ENCODE measurements at regions not wholly inside any gene's neighbourhood (a gene's known extent, or its start where the extent isn't known, plus 50 kb on each side); places are given as distances from the start of the nearest gene placed in this dataset.
"Not testable (repeated sequence)": the region's sequence is repeated elsewhere in the genome, so short reads cannot be mapped to it uniquely, and the experiment has no call there.

GRCh38 chr5:155655569-155655968 lies 642.0 kb downstream of the KIF4B start:
- Mint-ChIP-seq H3K27me3 (peaks cover 9% of the 10 kb centered on the region), H3K9me3 (no peaks in the 10 kb centered on the region), H3K4me1 (no peaks in the 10 kb centered on the region), H3K27ac (no peak overlapping the region), H3K4me3 (no peak overlapping the region)
- DNase-seq (no peak), ATAC-seq (no peak)

- Mint-ChIP-seq H3K27ac (no peak overlapping the region), H3K27me3 (no peaks in the 10 kb centered on the region), H3K4me3 (no peak overlapping the region), H3K4me1 (no peaks in the 10 kb centered on the region), H3K9me3 (no peaks in the 10 kb centered on the region)
- no peak for DNase-seq
- ATAC-seq: no peak
Observed at GRCh38 chr5:155661859-155662258, 648.3 kb downstream of the KIF4B start.

- no peak overlapping the region for H3K27ac Mint-ChIP-seq
- DNase-seq (no peak), ATAC-seq (no peak)
- H3K9me3 Mint-ChIP-seq: no peaks in the 10 kb centered on the region
- H3K27me3 Mint-ChIP-seq: no peaks in the 10 kb centered on the region
- H3K4me3 Mint-ChIP-seq: no peak overlapping the region
- no peaks in the 10 kb centered on the region for H3K4me1 Mint-ChIP-seq
Observed at GRCh38 chr5:155665361-155665760, 651.8 kb downstream of the KIF4B start.

DNA sequence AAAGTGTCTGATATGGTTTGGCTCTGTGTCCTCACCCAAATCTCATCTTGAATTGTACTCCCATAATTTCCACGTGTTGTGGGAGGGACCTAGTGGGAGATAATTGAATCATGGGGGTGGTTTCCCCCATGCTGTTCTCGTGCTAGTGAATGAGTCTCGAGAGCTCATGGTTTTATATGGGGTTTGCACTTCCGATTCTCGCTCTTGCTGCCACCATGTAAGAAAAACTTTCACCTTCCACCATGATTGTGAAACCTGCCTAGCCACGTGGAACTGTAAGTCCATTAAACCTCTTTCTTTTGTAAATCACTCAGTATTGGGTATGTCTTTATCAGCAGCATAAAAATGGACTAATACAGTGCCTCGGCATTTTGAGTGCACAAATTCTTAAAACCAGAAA lies 655.0 kb upstream of the SGCD start:
- not testable (repeated sequence) for H3K27ac Mint-ChIP-seq, ATAC-seq, H3K27me3 Mint-ChIP-seq, DNase-seq, H3K4me1 Mint-ChIP-seq, H3K4me3 Mint-ChIP-seq
- peaks cover 7 to 11% of the 10 kb centered on the region in 2 donors for H3K9me3 Mint-ChIP-seq

- no peak for ATAC-seq
- H3K27ac Mint-ChIP-seq: no peak overlapping the region
- no peak for DNase-seq
- H3K4me3 Mint-ChIP-seq: no peak overlapping the region
- peaks cover 7 to 10% of the 10 kb centered on the region in 2 donors for H3K9me3 Mint-ChIP-seq
- no peaks in the 10 kb centered on the region for H3K4me1 Mint-ChIP-seq
- H3K27me3 Mint-ChIP-seq: peaks cover 8% of the 10 kb centered on the region
Observed at GRCh38 chr5:155676967-155677366, 650.0 kb upstream of the SGCD start.

DNA sequence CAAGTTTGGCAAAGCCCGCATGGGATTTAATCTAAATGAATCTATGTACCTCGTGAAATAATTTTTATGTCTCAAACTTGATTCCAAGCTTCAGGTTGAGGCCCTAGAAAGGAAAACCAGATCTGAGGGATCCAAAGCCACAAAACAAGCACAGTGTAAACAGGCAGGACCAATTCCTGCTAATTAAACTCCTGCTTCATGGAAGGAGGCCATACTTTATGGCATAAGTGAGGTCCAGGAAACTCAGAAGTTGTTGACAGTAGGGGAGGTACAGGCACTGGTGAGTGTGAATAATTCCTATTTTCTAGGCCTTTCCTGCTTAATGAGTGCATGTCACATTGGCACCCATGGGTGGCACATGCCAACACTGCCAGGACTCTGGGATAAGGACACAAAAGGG lies 648.6 kb upstream of the SGCD start:
- DNase-seq (no peak), ATAC-seq (no peak)
- Mint-ChIP-seq H3K27me3 (peaks cover 17% of the 10 kb centered on the region), H3K9me3 (peaks cover 4 to 13% of the 10 kb centered on the region in 2 donors), H3K4me1 (no peaks in the 10 kb centered on the region), H3K4me3 (no peak overlapping the region), H3K27ac (no peak overlapping the region)

GRCh38 chr5:155679530-155679929 lies 647.4 kb upstream of the SGCD start:
- ATAC-seq: no peak
- Mint-ChIP-seq H3K27ac (no peak overlapping the region), H3K4me3 (no peak overlapping the region), H3K27me3 (peaks cover 25% of the 10 kb centered on the region), H3K9me3 (peaks cover 4 to 12% of the 10 kb centered on the region in 2 donors), H3K4me1 (no peaks in the 10 kb centered on the region)
- DNase-seq: no peak

GRCh38 chr5:155684417-155684816 lies 642.5 kb upstream of the SGCD start:
- Mint-ChIP-seq H3K9me3 (peaks cover 11 to 12% of the 10 kb centered on the region in 2 donors), H3K4me1 (no peaks in the 10 kb centered on the region), H3K27ac (no peak overlapping the region), H3K27me3 (peaks cover 25% of the 10 kb centered on the region), H3K4me3 (no peak overlapping the region)
- ATAC-seq: no peak
- DNase-seq: no peak

DNA sequence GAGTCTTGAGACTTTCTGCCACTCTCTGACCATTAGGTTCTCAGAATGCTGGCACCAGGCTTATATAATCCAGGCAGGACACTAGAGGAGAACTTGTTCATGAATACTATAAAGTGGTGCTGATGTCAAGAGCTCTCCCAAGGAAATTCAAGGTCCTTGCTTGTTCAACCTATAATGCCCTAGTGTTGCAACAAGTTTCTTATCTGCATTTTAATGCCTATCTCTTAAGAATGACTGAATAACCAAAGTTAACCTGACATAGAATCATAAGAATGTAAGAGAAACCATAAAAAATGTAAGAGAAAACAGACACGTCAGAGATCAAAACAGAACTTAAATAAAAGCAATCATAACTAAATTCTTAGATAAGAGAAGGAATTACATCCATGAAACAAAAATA lies 640.8 kb upstream of the SGCD start:
- peaks cover 17% of the 10 kb centered on the region for H3K27me3 Mint-ChIP-seq
- ATAC-seq (no peak), DNase-seq (no peak)
- peaks cover 11 to 12% of the 10 kb centered on the region in 2 donors for H3K9me3 Mint-ChIP-seq
- H3K4me1 Mint-ChIP-seq: no peaks in the 10 kb centered on the region
- H3K4me3 Mint-ChIP-seq: no peak overlapping the region
- H3K27ac Mint-ChIP-seq: no peak overlapping the region

GRCh38 chr5:155689406-155689805 lies 637.6 kb upstream of the SGCD start:
- ATAC-seq (no peak), DNase-seq (no peak)
- H3K9me3 Mint-ChIP-seq: peaks cover 0 to 6% of the 10 kb centered on the region in 2 donors
- H3K27ac Mint-ChIP-seq: no peak overlapping the region
- no peak overlapping the region for H3K4me3 Mint-ChIP-seq
- no peaks in the 10 kb centered on the region for H3K27me3 Mint-ChIP-seq
- no peaks in the 10 kb centered on the region for H3K4me1 Mint-ChIP-seq

- DNase-seq: no peak
- H3K9me3 Mint-ChIP-seq: no peaks in the 10 kb centered on the region
- no peak overlapping the region for H3K4me3 Mint-ChIP-seq
- no peaks in the 10 kb centered on the region for H3K27me3 Mint-ChIP-seq
- no peaks in the 10 kb centered on the region for H3K4me1 Mint-ChIP-seq
- no peak for ATAC-seq
- H3K27ac Mint-ChIP-seq: no peak overlapping the region
Observed at GRCh38 chr5:155696362-155696761, 630.6 kb upstream of the SGCD start.

DNA sequence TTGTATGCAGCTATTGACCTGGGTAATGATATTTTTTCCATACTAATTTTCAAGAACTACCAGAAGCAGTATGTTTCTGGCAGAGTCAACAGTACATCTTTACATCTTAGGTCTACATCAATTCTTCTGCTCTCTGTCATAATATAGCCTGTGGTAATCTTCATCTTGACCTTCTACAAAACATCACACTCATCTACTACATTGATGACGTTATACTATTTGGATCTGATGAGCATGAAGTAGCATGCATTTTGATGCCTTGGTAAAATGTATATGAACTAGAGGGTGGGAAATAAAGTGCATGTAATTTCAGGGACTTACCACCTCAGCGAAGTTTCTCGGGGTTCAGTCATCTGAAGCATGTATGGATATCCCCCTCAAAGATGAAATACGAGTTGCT lies 629.7 kb upstream of the SGCD start:
- ATAC-seq: no peak
- Mint-ChIP-seq H3K27me3 (no peaks in the 10 kb centered on the region), H3K4me1 (no peaks in the 10 kb centered on the region), H3K4me3 (no peak overlapping the region), H3K9me3 (no peaks in the 10 kb centered on the region), H3K27ac (no peak overlapping the region)
- no peak for DNase-seq

DNA sequence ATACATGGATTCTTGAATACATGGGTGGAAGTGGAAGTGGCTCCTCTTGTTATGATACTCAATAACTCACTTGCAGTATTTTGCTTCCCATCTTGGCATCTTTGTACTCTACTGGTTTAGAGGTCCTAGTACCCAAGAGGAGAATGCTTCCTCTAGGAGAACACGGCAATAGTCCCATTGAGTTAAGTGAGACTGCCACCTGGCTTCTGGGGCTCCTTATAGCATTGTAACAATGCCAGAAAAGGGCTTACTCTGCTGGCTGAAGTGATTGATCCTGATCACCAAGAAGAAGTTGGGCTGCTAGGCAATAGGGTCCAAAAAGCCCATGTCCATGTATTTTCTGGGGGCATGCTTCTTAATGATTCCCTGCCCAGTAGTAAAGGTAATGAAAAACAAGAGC lies 627.6 kb upstream of the SGCD start:
- no peak for DNase-seq
- no peaks in the 10 kb centered on the region for H3K27me3 Mint-ChIP-seq
- no peaks in the 10 kb centered on the region for H3K9me3 Mint-ChIP-seq
- no peak overlapping the region for H3K27ac Mint-ChIP-seq
- H3K4me3 Mint-ChIP-seq: no peak overlapping the region
- no peak for ATAC-seq
- no peaks in the 10 kb centered on the region for H3K4me1 Mint-ChIP-seq

DNA sequence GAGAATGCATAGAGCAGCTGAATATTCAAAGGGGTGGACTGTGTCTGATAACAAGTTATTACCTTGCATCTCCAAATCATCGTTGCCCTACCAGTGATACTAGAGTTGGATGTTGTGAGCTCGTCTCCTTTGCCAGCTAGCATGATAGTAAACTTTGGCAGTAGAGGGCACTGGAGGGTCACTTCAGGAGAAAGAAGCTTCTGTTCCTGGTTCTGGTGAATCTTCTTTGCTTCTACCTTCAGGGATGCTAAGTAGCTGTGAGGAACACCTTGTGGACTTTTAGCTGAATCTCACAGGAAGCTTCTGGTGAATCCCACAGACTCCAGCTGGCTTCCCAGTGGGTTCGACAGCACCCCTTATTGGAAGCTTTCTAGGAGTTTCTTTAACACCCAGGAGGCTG lies 626.6 kb upstream of the SGCD start:
- Mint-ChIP-seq H3K27me3 (no peaks in the 10 kb centered on the region), H3K4me3 (no peak overlapping the region), H3K4me1 (no peaks in the 10 kb centered on the region), H3K9me3 (no peaks in the 10 kb centered on the region), H3K27ac (no peak overlapping the region)
- no peak for ATAC-seq
- DNase-seq: no peak

DNA sequence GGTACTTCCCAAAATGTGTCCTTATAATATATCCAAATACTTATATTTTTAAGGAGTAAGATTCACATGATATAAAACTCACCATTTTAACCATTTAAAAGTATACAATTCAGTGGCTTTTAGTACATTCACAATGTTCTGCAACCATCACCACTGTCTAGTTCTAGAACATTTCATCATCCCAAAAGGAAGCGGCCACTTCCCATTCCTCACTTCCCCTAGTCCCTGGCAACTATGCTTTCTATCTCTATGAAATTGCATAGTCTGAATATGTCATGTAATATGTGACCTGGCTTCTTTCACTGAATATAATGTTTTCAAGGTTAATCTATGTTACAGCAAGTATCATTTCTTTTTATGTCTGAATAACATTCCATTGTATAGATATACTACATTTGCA lies 615.1 kb upstream of the SGCD start:
- no peaks in the 10 kb centered on the region for H3K4me1 Mint-ChIP-seq
- ATAC-seq (no peak), DNase-seq (no peak)
- no peak overlapping the region for H3K27ac Mint-ChIP-seq
- no peaks in the 10 kb centered on the region for H3K9me3 Mint-ChIP-seq
- no peaks in the 10 kb centered on the region for H3K27me3 Mint-ChIP-seq
- H3K4me3 Mint-ChIP-seq: no peak overlapping the region

- H3K27me3 Mint-ChIP-seq, ATAC-seq, H3K4me3 Mint-ChIP-seq, H3K27ac Mint-ChIP-seq, DNase-seq, H3K4me1 Mint-ChIP-seq: not testable (repeated sequence)
- H3K9me3 Mint-ChIP-seq: peaks cover 4 to 10% of the 10 kb centered on the region in 2 donors
Observed at GRCh38 chr5:155714435-155714834, 612.5 kb upstream of the SGCD start.

DNA sequence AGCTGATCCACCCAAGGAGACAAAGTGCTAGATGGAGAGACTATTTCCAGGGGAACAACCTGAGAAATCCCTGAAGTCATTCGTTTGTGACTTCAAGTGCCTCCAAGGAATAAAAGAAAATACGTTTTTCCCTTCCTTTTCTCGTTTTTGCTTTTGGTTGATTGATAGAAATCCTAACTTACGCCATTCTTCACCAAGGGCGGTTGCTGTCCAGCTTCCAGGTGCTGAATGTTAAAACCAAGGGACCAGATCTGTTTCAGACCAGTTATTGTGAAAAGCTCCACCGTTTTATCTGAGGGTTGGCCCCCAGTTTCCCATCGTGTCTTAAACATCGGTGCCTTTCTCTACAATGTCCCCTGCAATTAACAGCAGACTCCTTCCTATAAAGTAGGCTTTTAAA lies 600.7 kb upstream of the SGCD start:
- ATAC-seq: no peak
- Mint-ChIP-seq H3K4me1 (no peaks in the 10 kb centered on the region), H3K27me3 (peaks cover 57% of the 10 kb centered on the region), H3K9me3 (peaks cover 0 to 2% of the 10 kb centered on the region in 2 donors), H3K27ac (no peak overlapping the region), H3K4me3 (no peak overlapping the region)
- no peak for DNase-seq

Data from stimulated activated naive CD8-positive, alpha-beta T cell treated with anti-CD3 and anti-CD28 coated beads, Interleukin-15, amount 100 ng/mL, for 72 hours (primary cell).